ENCODE measurements at regions not wholly inside any gene's neighbourhood (a gene's known extent, or its start where the extent isn't known, plus 50 kb on each side); places are given as distances from the start of the nearest gene placed in this dataset.

GRCh38 chr4:119750048-119750447 is 121.4 kb upstream of the PDE5A start:
- peaks cover 9% of the 10 kb centered on the region for H3K4me1 Mint-ChIP-seq (ENCODE audit: unreplicated experiment)
- DNase-seq (ENCODE audit: extremely low spot score, unreplicated experiment), result no peak
- no peaks in the 10 kb centered on the region for H3K9me3 Mint-ChIP-seq (ENCODE audit: unreplicated experiment)
- H3K27ac Mint-ChIP-seq (ENCODE audit: unreplicated experiment), result no peak overlapping the region
- H3K4me3 Mint-ChIP-seq (ENCODE audit: unreplicated experiment), result no peak overlapping the region
- TF ChIP-seq CTCF (IDR thresholded peaks at IDR 0.05), result no peak
- peaks cover 2% of the 10 kb centered on the region for H3K27me3 Mint-ChIP-seq (ENCODE audit: unreplicated experiment)
- no peaks in the 10 kb centered on the region for H3K36me3 Mint-ChIP-seq (ENCODE audit: unreplicated experiment)

- Mint-ChIP-seq H3K4me3 (ENCODE audit: unreplicated experiment) (no peak overlapping the region), H3K36me3 (ENCODE audit: unreplicated experiment) (no peaks in the 10 kb centered on the region), H3K4me1 (ENCODE audit: unreplicated experiment) (peaks cover 9% of the 10 kb centered on the region), H3K27me3 (ENCODE audit: unreplicated experiment) (peaks cover 2% of the 10 kb centered on the region), H3K9me3 (ENCODE audit: unreplicated experiment) (no peaks in the 10 kb centered on the region), H3K27ac (ENCODE audit: unreplicated experiment) (no peak overlapping the region)
- DNase-seq (ENCODE audit: extremely low spot score, unreplicated experiment), result no peak
- TF ChIP-seq CTCF (IDR thresholded peaks at IDR 0.05), result no peak
Observed at GRCh38 chr4:119748853-119749252, 120.2 kb upstream of the PDE5A start.

- Mint-ChIP-seq H3K27me3 (ENCODE audit: unreplicated experiment) (peaks cover 2% of the 10 kb centered on the region), H3K4me1 (ENCODE audit: unreplicated experiment) (peaks cover 9% of the 10 kb centered on the region)
Observed at GRCh38 chr4:119746951-119747350, 118.3 kb upstream of the PDE5A start.

GRCh38 chr4:119745351-119745750 is 116.7 kb upstream of the PDE5A start:
- no peak for DNase-seq (ENCODE audit: extremely low spot score, unreplicated experiment)
- no peak overlapping the region for H3K27ac Mint-ChIP-seq (ENCODE audit: unreplicated experiment)
- H3K4me3 Mint-ChIP-seq (ENCODE audit: unreplicated experiment), result no peak overlapping the region
- peaks cover 2% of the 10 kb centered on the region for H3K27me3 Mint-ChIP-seq (ENCODE audit: unreplicated experiment)
- H3K36me3 Mint-ChIP-seq (ENCODE audit: unreplicated experiment), result no peaks in the 10 kb centered on the region
- H3K4me1 Mint-ChIP-seq (ENCODE audit: unreplicated experiment), result peaks cover 9% of the 10 kb centered on the region
- no peaks in the 10 kb centered on the region for H3K9me3 Mint-ChIP-seq (ENCODE audit: unreplicated experiment)
- no peak for TF ChIP-seq CTCF (IDR thresholded peaks at IDR 0.05)

More at GRCh38 chr4:119746951-119747350, 118.3 kb upstream of the PDE5A start:
- no peaks in the 10 kb centered on the region for H3K9me3 Mint-ChIP-seq (ENCODE audit: unreplicated experiment)
- H3K4me3 Mint-ChIP-seq (ENCODE audit: unreplicated experiment), result no peak overlapping the region
- no peaks in the 10 kb centered on the region for H3K36me3 Mint-ChIP-seq (ENCODE audit: unreplicated experiment)
- H3K27ac Mint-ChIP-seq (ENCODE audit: unreplicated experiment), result no peak overlapping the region
- no peak for DNase-seq (ENCODE audit: extremely low spot score, unreplicated experiment)
- TF ChIP-seq CTCF (IDR thresholded peaks at IDR 0.05), result no peak

GRCh38 chr4:119744580-119744979 is 116.0 kb upstream of the PDE5A start:
- Mint-ChIP-seq H3K27me3 (ENCODE audit: unreplicated experiment) (peaks cover 2% of the 10 kb centered on the region), H3K27ac (ENCODE audit: unreplicated experiment) (no peak overlapping the region), H3K4me3 (ENCODE audit: unreplicated experiment) (no peak overlapping the region), H3K9me3 (ENCODE audit: unreplicated experiment) (no peaks in the 10 kb centered on the region), H3K4me1 (ENCODE audit: unreplicated experiment) (peaks cover 15% of the 10 kb centered on the region), H3K36me3 (ENCODE audit: unreplicated experiment) (no peaks in the 10 kb centered on the region)
- DNase-seq (ENCODE audit: extremely low spot score, unreplicated experiment), result no peak
- no peak for TF ChIP-seq CTCF (IDR thresholded peaks at IDR 0.05)
